ENCODE measurements at regions not wholly inside any gene's neighbourhood (a gene's known extent, or its start where the extent isn't known, plus 50 kb on each side); places are given as distances from the start of the nearest gene placed in this dataset.

- no peak for DNase-seq (ENCODE audit: low spot score in 2 of 2)
- no peak for FAIRE-seq
These were observed 995.3 kb upstream of the LRRTM1 start for GRCh38 chr2:81299841-81300240.

- FAIRE-seq (no peak), DNase-seq (ENCODE audit: low spot score in 2 of 2) (no peak)
These were observed 986.3 kb upstream of the LRRTM1 start for GRCh38 chr2:81290846-81291245.

GRCh38 chr2:81283081-81283480 is 978.5 kb upstream of the LRRTM1 start:
- DNase-seq (ENCODE audit: low spot score in 2 of 2), result no peak
- FAIRE-seq, result no peak

- FAIRE-seq (no peak), DNase-seq (ENCODE audit: low spot score in 2 of 2) (no peak)
These were observed 977.7 kb upstream of the LRRTM1 start for GRCh38 chr2:81282151-81282769.

- FAIRE-seq, result no peak
- no peak for DNase-seq (ENCODE audit: low spot score in 2 of 2)
These were observed 972.0 kb upstream of the LRRTM1 start for GRCh38 chr2:81276595-81276994.

- FAIRE-seq (no peak), DNase-seq (ENCODE audit: low spot score in 2 of 2) (no peak)
These were observed 961.6 kb upstream of the LRRTM1 start for GRCh38 chr2:81266106-81266505.

GRCh38 chr2:81263989-81264388 is 959.4 kb upstream of the LRRTM1 start:
- FAIRE-seq, result peak; percentile 21
- no peak for DNase-seq (ENCODE audit: low spot score in 2 of 2)

- DNase-seq (ENCODE audit: low spot score in 2 of 2) (no peak), FAIRE-seq (no peak)
These were observed 955.8 kb upstream of the LRRTM1 start for GRCh38 chr2:81260320-81260719.

GRCh38 chr2:81250270-81250669 is 945.7 kb upstream of the LRRTM1 start:
- FAIRE-seq (no peak), DNase-seq (ENCODE audit: low spot score in 2 of 2) (no peak)

- FAIRE-seq, result no peak
These were observed 944.6 kb upstream of the LRRTM1 start for GRCh38 chr2:81249152-81249551.

GRCh38 chr2:81247648-81248047 is 943.1 kb upstream of the LRRTM1 start:
- DNase-seq (ENCODE audit: low spot score in 2 of 2), result no peak
- no peak for FAIRE-seq

More at GRCh38 chr2:81249152-81249551, 944.6 kb upstream of the LRRTM1 start:
- no peak for DNase-seq (ENCODE audit: low spot score in 2 of 2)

- DNase-seq (ENCODE audit: low spot score in 2 of 2) (no peak), FAIRE-seq (no peak)
These were observed 937.9 kb upstream of the LRRTM1 start for GRCh38 chr2:81242501-81242900.

GRCh38 chr2:81238462-81238861 is 933.9 kb upstream of the LRRTM1 start:
- FAIRE-seq, result no peak

GRCh38 chr2:81235601-81236000 is 931.0 kb upstream of the LRRTM1 start:
- DNase-seq (ENCODE audit: low spot score in 2 of 2), result no peak
- FAIRE-seq, result no peak

More at GRCh38 chr2:81238462-81238861, 933.9 kb upstream of the LRRTM1 start:
- DNase-seq (ENCODE audit: low spot score in 2 of 2), result no peak

- no peak for FAIRE-seq
- no peak for DNase-seq (ENCODE audit: low spot score in 2 of 2)
These were observed 930.2 kb upstream of the LRRTM1 start for GRCh38 chr2:81234711-81235110.

GRCh38 chr2:81225756-81226155 is 921.2 kb upstream of the LRRTM1 start:
- DNase-seq (ENCODE audit: low spot score in 2 of 2) (no peak), FAIRE-seq (no peak)

- no peak for FAIRE-seq
- DNase-seq (ENCODE audit: low spot score in 2 of 2), result no peak
These were observed 909.0 kb upstream of the LRRTM1 start for GRCh38 chr2:81213598-81213997.

- DNase-seq (ENCODE audit: low spot score in 2 of 2), result no peak
- no peak for FAIRE-seq
These were observed 901.7 kb upstream of the LRRTM1 start for GRCh38 chr2:81206216-81206615.

- no peak for FAIRE-seq
These were observed 892.5 kb upstream of the LRRTM1 start for GRCh38 chr2:81196933-81197628.

GRCh38 chr2:81196383-81196851 is 891.9 kb upstream of the LRRTM1 start:
- FAIRE-seq (no peak), DNase-seq (ENCODE audit: low spot score in 2 of 2) (no peak)

More at GRCh38 chr2:81196933-81197628, 892.5 kb upstream of the LRRTM1 start:
- DNase-seq (ENCODE audit: low spot score in 2 of 2), result no peak

- no peak for DNase-seq (ENCODE audit: low spot score in 2 of 2)
- FAIRE-seq, result no peak
These were observed 891.3 kb upstream of the LRRTM1 start for GRCh38 chr2:81195774-81196382.

Data from frontal cortex (tissue), 3 donors.